Hematopoietic multipotent progenitor cell treated with erythropoietin and hydrocortisone succinate and interleukin-3 and kit ligand, for 17 days (in vitro differentiated cells): ENCODE measurements at regions not wholly inside any gene's neighbourhood (a gene's known extent, or its start where the extent isn't known, plus 50 kb on each side); places are given as distances from the start of the nearest gene placed in this dataset.
A peak's percentile ranks its signal among the peaks of the same experiment; 100 is the strongest.

Source experiments
- DNase-seq: peaks from one replicate; pipeline ENCODE4 v3.0.0-alpha.2; 2015; ENCODE audit warnings: low spot score

GRCh38 chr1:219993554-219994433 lies 52.5 kb downstream of the EPRS1 start:
- no peak for DNase-seq

GRCh38 chr1:219991919-219992318 lies 54.4 kb downstream of the EPRS1 start:
- DNase-seq = no peak

- DNase-seq = no peak
These were observed 54.8 kb downstream of the EPRS1 start for GRCh38 chr1:219991511-219991810.

GRCh38 chr1:219990782-219991510 lies 55.4 kb downstream of the EPRS1 start:
- peak; percentile 56 for DNase-seq

GRCh38 chr1:219989766-219990165 lies 56.5 kb downstream of the EPRS1 start:
- no peak for DNase-seq

GRCh38 chr1:219988818-219989217 lies 57.5 kb downstream of the EPRS1 start:
- DNase-seq = no peak

GRCh38 chr1:219988387-219988786 lies 57.9 kb downstream of the EPRS1 start:
- no peak for DNase-seq

- no peak for DNase-seq
These were observed 59.0 kb upstream of the SLC30A10 start for GRCh38 chr1:219987325-219987724.

GRCh38 chr1:219985169-219985568 lies 56.8 kb upstream of the SLC30A10 start:
- no peak for DNase-seq
